Hypothalamus (tissue), 51 donors: ENCODE measurements at regions not wholly inside any gene's neighbourhood (a gene's known extent, or its start where the extent isn't known, plus 50 kb on each side); places are given as distances from the start of the nearest gene placed in this dataset.

Source experiments
- DNase-seq, 51 donors: peaks; one replicate each; lab custom pipeline; 2025; lab: John Stamatoyannopoulos, UW

GRCh38 chr2:184481865-184482264 lies 116.5 kb upstream of the ZNF804A start:
- no peak for DNase-seq

GRCh38 chr2:184498936-184499335 lies 99.4 kb upstream of the ZNF804A start:
- no peak for DNase-seq

- no peak for DNase-seq
Observed at GRCh38 chr2:184504252-184504651, 94.1 kb upstream of the ZNF804A start.

DNA sequence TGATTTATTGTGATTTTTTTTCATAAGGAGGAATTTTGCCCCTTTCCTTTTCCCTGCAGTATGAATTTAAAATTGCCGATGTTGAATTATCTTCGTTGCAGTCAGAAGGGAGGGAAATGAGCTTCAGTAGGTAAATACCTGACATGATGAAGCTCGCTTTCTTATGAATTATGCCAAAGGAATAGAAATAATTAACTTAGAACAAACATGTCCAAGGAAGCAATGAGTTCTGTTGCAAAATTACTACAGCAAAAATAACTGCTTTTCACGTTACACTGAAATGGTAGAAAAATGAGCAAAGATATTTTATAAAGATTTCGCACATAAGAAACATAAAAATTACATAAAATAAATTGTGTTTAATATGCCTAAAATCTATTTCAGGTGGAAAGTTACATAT lies 91.1 kb upstream of the ZNF804A start:
- no peak for DNase-seq

DNA sequence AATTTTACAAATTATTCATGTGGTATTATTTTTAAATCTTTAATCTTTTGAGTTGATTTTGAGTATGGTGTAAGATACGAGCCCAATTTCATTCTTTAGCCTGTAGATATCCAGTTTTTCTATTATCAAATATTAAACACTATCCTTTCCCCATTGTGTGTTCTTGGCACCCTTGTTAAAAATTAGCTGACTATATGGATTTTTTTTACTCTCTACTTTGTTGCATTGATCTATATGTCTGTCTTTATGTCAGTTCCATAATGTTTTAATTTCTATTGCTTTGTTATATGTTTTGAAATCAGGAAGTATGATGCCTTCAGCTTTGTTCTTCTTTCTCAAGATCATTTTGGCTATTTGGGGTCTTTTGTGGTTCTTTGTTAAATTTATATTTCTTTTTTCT lies 80.9 kb upstream of the ZNF804A start:
- DNase-seq = no peak

DNA sequence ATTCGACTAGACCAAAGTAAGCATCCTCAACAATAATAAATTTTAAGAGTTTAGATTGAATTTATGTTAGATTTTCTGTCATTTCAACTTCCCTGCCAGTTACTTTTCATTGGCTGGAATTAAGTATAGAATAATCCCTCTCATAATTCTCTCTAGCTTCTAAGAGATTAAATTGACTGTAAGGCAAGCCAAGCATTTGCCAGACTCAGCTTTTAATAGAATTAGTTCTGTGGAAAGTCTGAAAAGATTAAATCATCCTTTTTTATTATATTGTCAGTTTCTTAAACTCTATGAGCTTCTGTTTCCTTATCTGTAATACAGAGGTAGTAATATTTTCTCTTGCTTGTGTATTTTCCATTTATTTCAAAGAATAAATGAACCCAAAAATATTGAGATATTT lies 77.9 kb upstream of the ZNF804A start:
- no peak for DNase-seq

DNA sequence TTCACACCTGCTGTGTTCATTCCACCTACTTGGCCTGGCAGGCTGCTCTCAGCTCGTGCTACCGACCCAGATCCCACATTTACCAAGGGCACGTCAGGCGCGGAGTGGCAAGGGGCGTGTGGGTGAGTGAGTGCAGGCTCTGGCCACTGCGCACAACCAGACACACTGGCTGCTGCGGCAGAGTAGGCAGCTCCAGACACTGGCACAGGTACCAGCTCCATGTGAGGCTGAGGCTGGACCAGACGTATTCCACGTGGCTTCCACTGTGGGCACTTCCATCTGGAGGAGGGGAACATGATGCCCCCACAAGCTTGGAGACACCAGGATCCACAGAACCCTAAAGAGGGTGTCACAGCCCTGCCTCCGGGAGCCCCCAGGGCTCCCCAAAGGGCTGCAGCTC lies 74.6 kb upstream of the ZNF804A start:
- no peak for DNase-seq

- no peak for DNase-seq
Observed at GRCh38 chr2:184524551-184525382, 73.6 kb upstream of the ZNF804A start.

- no peak for DNase-seq
Observed at GRCh38 chr2:184527058-184527457, 71.3 kb upstream of the ZNF804A start.

GRCh38 chr2:184528119-184528518 lies 70.2 kb upstream of the ZNF804A start:
- DNase-seq = no peak

- DNase-seq = no peak
Observed at GRCh38 chr2:184530239-184530638, 68.1 kb upstream of the ZNF804A start.

DNA sequence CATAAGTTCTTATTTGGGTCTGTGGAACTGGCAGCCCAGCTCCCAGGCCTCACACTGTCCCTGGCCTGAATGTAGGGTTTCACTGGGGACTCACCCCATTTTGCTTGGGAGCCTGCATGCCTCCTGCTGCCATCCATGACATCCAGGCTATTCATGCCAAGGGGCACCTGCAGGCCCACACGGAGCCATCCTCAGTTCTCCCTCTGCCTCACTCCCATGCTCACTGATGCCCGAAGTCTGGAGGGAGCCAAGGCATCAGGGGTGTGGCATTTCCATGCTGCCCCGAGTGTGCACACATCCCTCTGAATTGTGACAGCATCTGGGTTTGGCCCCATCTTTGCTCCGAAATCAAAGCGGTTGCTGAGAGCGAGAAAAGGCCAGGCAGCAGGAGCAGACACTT lies 67.4 kb upstream of the ZNF804A start:
- DNase-seq = no peak

- DNase-seq = no peak
Observed at GRCh38 chr2:184532551-184532950, 65.8 kb upstream of the ZNF804A start.

- no peak for DNase-seq
Observed at GRCh38 chr2:184534986-184535385, 63.3 kb upstream of the ZNF804A start.

DNA sequence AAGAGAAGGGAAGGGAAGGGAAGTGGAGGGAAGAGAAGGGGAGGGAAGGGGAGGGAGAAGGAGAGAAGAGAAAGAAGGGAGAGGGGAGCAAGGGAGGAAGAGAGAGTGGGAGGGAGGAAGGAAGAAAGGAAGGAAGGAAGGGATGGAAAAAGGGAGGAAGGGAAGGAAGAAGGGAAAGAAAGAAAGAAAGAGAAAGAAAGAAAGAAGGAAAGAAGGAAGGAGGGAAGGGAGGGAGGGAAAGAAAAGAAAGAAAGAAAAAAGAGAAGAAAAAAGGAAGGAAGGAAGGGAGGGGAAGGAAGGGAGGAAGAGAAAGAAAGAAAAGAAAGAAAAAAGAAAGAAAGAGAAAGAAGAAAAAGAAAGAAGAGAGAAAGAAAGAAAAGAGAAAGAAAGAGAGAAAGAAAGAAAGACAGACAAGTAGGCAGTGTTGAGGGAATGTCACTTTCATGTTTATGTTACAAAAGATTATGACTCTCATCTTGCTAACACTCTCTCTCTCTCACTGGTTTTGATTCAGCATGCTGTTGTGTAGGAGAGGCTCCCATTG lies 58.0 kb upstream of the ZNF804A start:
- DNase-seq = no peak

GRCh38 chr2:184541591-184541990 lies 56.7 kb upstream of the ZNF804A start:
- DNase-seq = no peak

GRCh38 chr2:184543832-184544231 lies 54.5 kb upstream of the ZNF804A start:
- no peak for DNase-seq
